ENCODE measurements at regions not wholly inside any gene's neighbourhood (a gene's known extent, or its start where the extent isn't known, plus 50 kb on each side); places are given as distances from the start of the nearest gene placed in this dataset.

DNA sequence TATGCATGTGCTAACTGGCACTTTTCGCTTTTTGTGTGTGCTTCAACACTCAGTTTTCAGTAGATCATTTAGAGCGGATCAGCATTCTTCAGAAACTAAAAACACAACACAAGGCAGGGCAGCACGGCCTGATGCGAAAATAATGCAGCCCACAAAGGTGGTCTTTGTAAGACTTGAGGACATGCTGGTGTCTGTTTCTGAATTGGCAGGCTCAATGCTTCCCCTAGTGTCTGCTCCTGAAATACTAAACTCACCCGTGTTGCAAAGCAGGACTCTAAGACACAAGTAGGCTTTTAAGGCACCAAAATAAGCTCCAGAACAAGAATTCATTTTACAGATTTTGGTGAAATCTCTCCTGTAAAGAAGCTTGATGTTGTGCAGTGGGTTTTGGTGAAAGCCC, 676.5 kb downstream of the TENT5A start (continued):
- TF ChIP-seq IKZF3 (tag by site-specific recombination; IDR thresholded peaks at IDR 0.05) (no peak), ZNF138 (tag by site-specific recombination; IDR thresholded peaks at IDR 0.05; ENCODE audit: borderline replicate concordance) (no peak), ZBTB48 (tag by site-specific recombination; IDR thresholded peaks at IDR 0.05) (no peak), ZNF10 (tag by site-specific recombination; IDR thresholded peaks at IDR 0.05) (no peak), ZNF266 (tag by site-specific recombination; IDR thresholded peaks at IDR 0.05; ENCODE audit: low read depth) (no peak)

DNA sequence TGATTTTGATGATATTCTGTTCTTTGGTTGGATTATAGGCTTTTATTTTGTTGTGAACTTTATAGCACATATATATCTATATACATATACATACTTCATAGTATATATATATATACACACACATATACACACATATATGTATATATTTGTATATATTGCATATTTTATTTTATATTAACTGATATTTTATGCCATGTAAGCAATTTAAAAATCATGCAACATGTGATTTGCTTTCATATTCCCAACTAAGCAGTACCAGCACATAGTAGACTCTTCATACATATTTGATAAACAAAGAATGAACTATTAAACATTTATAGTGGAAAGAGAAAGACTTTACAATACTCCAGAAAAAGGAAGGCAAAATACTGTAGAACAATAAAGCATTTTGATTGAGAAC, 679.2 kb downstream of the TENT5A start:
- no peaks in the 10 kb centered on the region for H3K9me3 ChIP-seq (ENCODE audit: control insufficient read depth, insufficient read depth, low read depth, low read length)
- no peak overlapping the region for H3K27ac ChIP-seq (ENCODE audit: extremely low read depth, low read depth, low read length)
- no peak for TF ChIP-seq ELK4 (IDR thresholded peaks at IDR 0.05; ENCODE audit: borderline replicate concordance, low read depth, low read length)
- TF ChIP-seq, protein P1, sequence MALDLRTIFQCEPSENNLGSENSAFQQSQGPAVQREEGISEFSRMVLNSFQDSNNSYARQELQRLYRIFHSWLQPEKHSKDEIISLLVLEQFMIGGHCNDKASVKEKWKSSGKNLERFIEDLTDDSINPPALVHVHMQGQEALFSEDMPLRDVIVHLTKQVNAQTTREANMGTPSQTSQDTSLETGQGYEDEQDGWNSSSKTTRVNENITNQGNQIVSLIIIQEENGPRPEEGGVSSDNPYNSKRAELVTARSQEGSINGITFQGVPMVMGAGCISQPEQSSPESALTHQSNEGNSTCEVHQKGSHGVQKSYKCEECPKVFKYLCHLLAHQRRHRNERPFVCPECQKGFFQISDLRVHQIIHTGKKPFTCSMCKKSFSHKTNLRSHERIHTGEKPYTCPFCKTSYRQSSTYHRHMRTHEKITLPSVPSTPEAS (tag by site-specific recombination; IDR thresholded peaks at IDR 0.05): no peak
- TF ChIP-seq ZNF548 (tag by site-specific recombination; IDR thresholded peaks at IDR 0.05): no peak
- TF ChIP-seq ZNF549 (tag by site-specific recombination; IDR thresholded peaks at IDR 0.05): no peak
- no peak for TF ChIP-seq ZBTB48 (tag by site-specific recombination; IDR thresholded peaks at IDR 0.05)
- no peak for TF ChIP-seq ZBTB17 (tag by site-specific recombination; IDR thresholded peaks at IDR 0.05)
- no peak for TF ChIP-seq ZNF776 (tag by site-specific recombination; IDR thresholded peaks at IDR 0.05; ENCODE audit: borderline replicate concordance)
- no peak for TF ChIP-seq ZNF174 (tag by site-specific recombination; IDR thresholded peaks at IDR 0.05)
- no peak for TF ChIP-seq ZBTB1 (tag by site-specific recombination; IDR thresholded peaks at IDR 0.05)
- TF ChIP-seq ZNF146 (tag by site-specific recombination; IDR thresholded peaks at IDR 0.05): no peak
- TF ChIP-seq, protein P2, sequence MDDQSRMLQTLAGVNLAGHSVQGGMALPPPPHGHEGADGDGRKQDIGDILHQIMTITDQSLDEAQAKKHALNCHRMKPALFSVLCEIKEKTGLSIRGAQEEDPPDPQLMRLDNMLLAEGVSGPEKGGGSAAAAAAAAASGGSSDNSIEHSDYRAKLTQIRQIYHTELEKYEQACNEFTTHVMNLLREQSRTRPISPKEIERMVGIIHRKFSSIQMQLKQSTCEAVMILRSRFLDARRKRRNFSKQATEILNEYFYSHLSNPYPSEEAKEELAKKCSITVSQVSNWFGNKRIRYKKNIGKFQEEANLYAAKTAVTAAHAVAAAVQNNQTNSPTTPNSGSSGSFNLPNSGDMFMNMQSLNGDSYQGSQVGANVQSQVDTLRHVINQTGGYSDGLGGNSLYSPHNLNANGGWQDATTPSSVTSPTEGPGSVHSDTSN (CRISPR knock-in tag; IDR thresholded peaks at IDR 0.05): no peak
- TF ChIP-seq ZNF514 (tag by site-specific recombination; IDR thresholded peaks at IDR 0.05): no peak
- no peaks in the 10 kb centered on the region for H3K36me3 ChIP-seq (ENCODE audit: control insufficient read depth in 2 of 2, insufficient read depth in 1 of 2, low read length in 2 of 2)
- ChIA-PET POLR2A (no interaction called here), CTCF (no interaction called here)
- no peaks in the 10 kb centered on the region for H3K4me1 ChIP-seq (ENCODE audit: control insufficient read depth, insufficient read depth, low read length)
- no peak overlapping the region for H3K4me3 ChIP-seq (ENCODE audit: low read depth, low read length)

DNA sequence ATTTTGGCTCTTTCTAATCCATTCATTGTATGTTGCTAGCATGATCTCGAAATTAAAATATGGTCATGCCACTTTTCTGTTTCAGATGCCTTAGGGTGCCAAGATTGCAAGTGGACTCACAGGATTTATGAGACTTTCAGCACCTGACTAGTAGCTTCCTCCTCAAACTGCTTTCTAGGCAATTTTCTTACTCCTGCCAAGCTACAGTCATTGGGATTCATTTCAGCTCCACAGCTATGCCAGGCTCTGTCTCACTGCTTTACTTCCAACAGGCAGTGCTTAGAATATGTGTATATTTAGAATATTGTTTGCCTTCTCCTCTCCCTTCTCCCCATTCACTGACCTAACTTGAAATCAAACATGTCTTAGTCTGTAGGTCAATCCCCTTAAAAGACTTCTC, 681.4 kb downstream of the TENT5A start:
- TF ChIP-seq ZNF670 (tag by site-specific recombination; IDR thresholded peaks at IDR 0.05; ENCODE audit: low read depth): no peak
- no peak for TF ChIP-seq ZNF311 (tag by site-specific recombination; IDR thresholded peaks at IDR 0.05; ENCODE audit: borderline replicate concordance)
- no peak for TF ChIP-seq ZNF600 (tag by site-specific recombination; IDR thresholded peaks at IDR 0.05)
- no peak for TF ChIP-seq ZSCAN23 (tag by site-specific recombination; IDR thresholded peaks at IDR 0.05)
- TF ChIP-seq ZNF596 (tag by site-specific recombination; IDR thresholded peaks at IDR 0.05): no peak
- no peak for TF ChIP-seq OSR2 (tag by site-specific recombination; IDR thresholded peaks at IDR 0.05)
- TF ChIP-seq, protein P3, sequence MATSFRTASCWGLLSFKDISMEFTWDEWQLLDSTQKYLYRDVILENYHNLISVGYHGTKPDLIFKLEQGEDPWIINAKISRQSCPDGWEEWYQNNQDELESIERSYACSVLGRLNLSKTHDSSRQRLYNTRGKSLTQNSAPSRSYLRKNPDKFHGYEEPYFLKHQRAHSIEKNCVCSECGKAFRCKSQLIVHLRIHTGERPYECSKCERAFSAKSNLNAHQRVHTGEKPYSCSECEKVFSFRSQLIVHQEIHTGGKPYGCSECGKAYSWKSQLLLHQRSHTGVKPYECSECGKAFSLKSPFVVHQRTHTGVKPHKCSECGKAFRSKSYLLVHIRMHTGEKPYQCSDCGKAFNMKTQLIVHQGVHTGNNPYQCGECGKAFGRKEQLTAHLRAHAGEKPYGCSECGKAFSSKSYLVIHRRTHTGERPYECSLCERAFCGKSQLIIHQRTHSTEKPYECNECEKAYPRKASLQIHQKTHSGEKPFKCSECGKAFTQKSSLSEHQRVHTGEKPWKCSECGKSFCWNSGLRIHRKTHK (tag by site-specific recombination; IDR thresholded peaks at IDR 0.05): no peak
- no peak for TF ChIP-seq ZNF10 (tag by site-specific recombination; IDR thresholded peaks at IDR 0.05)
- TF ChIP-seq MZF1 (tag by site-specific recombination; IDR thresholded peaks at IDR 0.05; ENCODE audit: borderline replicate concordance): no peak
- TF ChIP-seq ZNF585B (tag by site-specific recombination; IDR thresholded peaks at IDR 0.05): no peak
- no peak for TF ChIP-seq PRDM6 (tag by site-specific recombination; IDR thresholded peaks at IDR 0.05)
- TF ChIP-seq ZBTB6 (tag by site-specific recombination; IDR thresholded peaks at IDR 0.05): no peak
- no peak overlapping the region for H3K27ac ChIP-seq (ENCODE audit: extremely low read depth, low read depth, low read length)
- H3K9me3 ChIP-seq (ENCODE audit: control insufficient read depth, insufficient read depth, low read depth, low read length): no peaks in the 10 kb centered on the region
- no peaks in the 10 kb centered on the region for H3K36me3 ChIP-seq (ENCODE audit: control insufficient read depth in 2 of 2, insufficient read depth in 1 of 2, low read length in 2 of 2)
- ChIA-PET POLR2A (no interaction called here), CTCF (interaction anchor here (0.6 kb wide), 1 partner anchor 725 kb away, joined by 3 read pairs; no protein-coding TSS in a partner anchor)
- H3K4me1 ChIP-seq (ENCODE audit: control insufficient read depth, insufficient read depth, low read length): no peaks in the 10 kb centered on the region
- H3K4me3 ChIP-seq (ENCODE audit: low read depth, low read length): no peak overlapping the region
